ENCODE measurements at regions not wholly inside any gene's neighbourhood (a gene's known extent, or its start where the extent isn't known, plus 50 kb on each side); places are given as distances from the start of the nearest gene placed in this dataset.

- TF ChIP-seq FOXM1 (IDR thresholded peaks at IDR 0.05; ENCODE audit: borderline replicate concordance): no peak
- no peak for TF ChIP-seq FOXK2 (IDR thresholded peaks at IDR 0.05)
Measured at GRCh38 chr2:223232896-223233295, 180.9 kb downstream of the KCNE4 start.

All from HEK293T (cell line).